ENCODE measurements at regions not wholly inside any gene's neighbourhood (a gene's known extent, or its start where the extent isn't known, plus 50 kb on each side); places are given as distances from the start of the nearest gene placed in this dataset.

DNA sequence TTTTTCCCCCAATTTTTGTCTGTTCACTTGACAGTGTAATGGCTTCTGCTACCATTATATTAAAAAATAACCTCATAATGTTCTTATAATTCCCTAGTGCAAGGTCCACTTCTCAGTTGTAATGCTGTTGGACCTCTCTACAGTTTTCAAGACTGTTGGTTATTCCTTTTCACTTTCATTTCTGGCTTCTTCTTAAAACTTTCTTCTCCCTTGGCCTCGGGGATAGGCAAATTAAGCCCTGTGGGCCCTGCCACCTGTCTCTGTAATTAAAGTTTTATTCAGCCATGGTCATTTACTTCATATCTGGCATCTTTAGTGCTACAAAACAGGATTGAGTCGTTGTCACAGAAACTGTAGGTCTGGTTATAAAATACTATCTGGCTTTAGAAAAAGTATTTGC lies 313.5 kb downstream of the KLF12 start:
- TF ChIP-seq, protein P1, sequence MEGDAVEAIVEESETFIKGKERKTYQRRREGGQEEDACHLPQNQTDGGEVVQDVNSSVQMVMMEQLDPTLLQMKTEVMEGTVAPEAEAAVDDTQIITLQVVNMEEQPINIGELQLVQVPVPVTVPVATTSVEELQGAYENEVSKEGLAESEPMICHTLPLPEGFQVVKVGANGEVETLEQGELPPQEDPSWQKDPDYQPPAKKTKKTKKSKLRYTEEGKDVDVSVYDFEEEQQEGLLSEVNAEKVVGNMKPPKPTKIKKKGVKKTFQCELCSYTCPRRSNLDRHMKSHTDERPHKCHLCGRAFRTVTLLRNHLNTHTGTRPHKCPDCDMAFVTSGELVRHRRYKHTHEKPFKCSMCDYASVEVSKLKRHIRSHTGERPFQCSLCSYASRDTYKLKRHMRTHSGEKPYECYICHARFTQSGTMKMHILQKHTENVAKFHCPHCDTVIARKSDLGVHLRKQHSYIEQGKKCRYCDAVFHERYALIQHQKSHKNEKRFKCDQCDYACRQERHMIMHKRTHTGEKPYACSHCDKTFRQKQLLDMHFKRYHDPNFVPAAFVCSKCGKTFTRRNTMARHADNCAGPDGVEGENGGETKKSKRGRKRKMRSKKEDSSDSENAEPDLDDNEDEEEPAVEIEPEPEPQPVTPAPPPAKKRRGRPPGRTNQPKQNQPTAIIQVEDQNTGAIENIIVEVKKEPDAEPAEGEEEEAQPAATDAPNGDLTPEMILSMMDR (conservative IDR thresholded peaks at IDR 0.05; ENCODE audit: low read length): no peak
- TF ChIP-seq EZH2phosphoT487 (IDR thresholded peaks at IDR 0.05; ENCODE audit: borderline replicate concordance, low read depth, low read length): no peak
